ENCODE measurements at regions not wholly inside any gene's neighbourhood (a gene's known extent, or its start where the extent isn't known, plus 50 kb on each side); places are given as distances from the start of the nearest gene placed in this dataset.

GRCh38 chr1:194950584-194950983 lies 1657.7 kb downstream of the KCNT2 start:
- no peak overlapping the region for H3K27ac Mint-ChIP-seq
- no peaks in the 10 kb centered on the region for H3K27me3 Mint-ChIP-seq (ENCODE audit: low read depth)
- DNase-seq (ENCODE audit: low spot score) = no peak
- H3K36me3 Mint-ChIP-seq (ENCODE audit: low read depth) = no peaks in the 10 kb centered on the region
- H3K4me1 Mint-ChIP-seq (ENCODE audit: low read depth) = no peaks in the 10 kb centered on the region
- no peaks in the 10 kb centered on the region for H3K9me3 Mint-ChIP-seq
- H3K4me3 Mint-ChIP-seq = no peak overlapping the region

GRCh38 chr1:194940336-194941030 lies 1667.8 kb downstream of the KCNT2 start:
- H3K27ac Mint-ChIP-seq = no peak overlapping the region
- H3K4me3 Mint-ChIP-seq = no peak overlapping the region
- no peaks in the 10 kb centered on the region for H3K4me1 Mint-ChIP-seq (ENCODE audit: low read depth)
- no peaks in the 10 kb centered on the region for H3K27me3 Mint-ChIP-seq (ENCODE audit: low read depth)
- no peaks in the 10 kb centered on the region for H3K9me3 Mint-ChIP-seq
- H3K36me3 Mint-ChIP-seq (ENCODE audit: low read depth) = no peaks in the 10 kb centered on the region
- no peak for DNase-seq (ENCODE audit: low spot score)

GRCh38 chr1:194935864-194936263 lies 1672.4 kb downstream of the KCNT2 start:
- H3K27ac Mint-ChIP-seq = no peak overlapping the region
- H3K36me3 Mint-ChIP-seq (ENCODE audit: low read depth) = no peaks in the 10 kb centered on the region
- H3K4me1 Mint-ChIP-seq (ENCODE audit: low read depth) = no peaks in the 10 kb centered on the region
- H3K4me3 Mint-ChIP-seq = no peak overlapping the region
- H3K9me3 Mint-ChIP-seq = no peaks in the 10 kb centered on the region
- no peak for DNase-seq (ENCODE audit: low spot score)
- H3K27me3 Mint-ChIP-seq (ENCODE audit: low read depth) = no peaks in the 10 kb centered on the region

DNA sequence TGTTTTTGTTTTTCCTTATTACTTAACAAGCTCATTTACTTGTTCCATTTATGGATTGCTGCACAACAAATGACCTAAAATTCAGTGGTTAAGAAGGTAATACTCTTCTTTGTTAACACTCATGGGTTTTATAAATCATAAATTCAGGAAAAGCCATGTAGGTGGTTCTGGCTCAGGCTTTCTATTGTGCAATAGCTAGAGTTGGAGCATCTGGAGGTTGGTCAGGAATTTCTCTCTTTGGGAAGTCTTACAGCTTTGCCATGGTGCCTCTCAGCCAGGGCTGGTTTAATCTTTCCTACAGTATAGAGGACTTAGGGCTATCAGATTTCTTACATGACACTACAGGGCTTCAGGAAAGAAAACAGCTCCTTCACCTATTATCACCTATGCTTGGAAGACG lies 1677.1 kb downstream of the KCNT2 start:
- H3K4me3 Mint-ChIP-seq = no peak overlapping the region
- no peak overlapping the region for H3K27ac Mint-ChIP-seq
- no peaks in the 10 kb centered on the region for H3K9me3 Mint-ChIP-seq
- no peaks in the 10 kb centered on the region for H3K36me3 Mint-ChIP-seq (ENCODE audit: low read depth)
- no peaks in the 10 kb centered on the region for H3K27me3 Mint-ChIP-seq (ENCODE audit: low read depth)
- no peaks in the 10 kb centered on the region for H3K4me1 Mint-ChIP-seq (ENCODE audit: low read depth)
- DNase-seq (ENCODE audit: low spot score) = no peak

- H3K9me3 Mint-ChIP-seq = no peaks in the 10 kb centered on the region
- H3K4me1 Mint-ChIP-seq (ENCODE audit: low read depth) = no peaks in the 10 kb centered on the region
- DNase-seq (ENCODE audit: low spot score) = no peak
- no peak overlapping the region for H3K4me3 Mint-ChIP-seq
- H3K27ac Mint-ChIP-seq = no peak overlapping the region
- H3K27me3 Mint-ChIP-seq (ENCODE audit: low read depth) = no peaks in the 10 kb centered on the region
- H3K36me3 Mint-ChIP-seq (ENCODE audit: low read depth) = no peaks in the 10 kb centered on the region
Observed at GRCh38 chr1:194930132-194930531, 1678.1 kb downstream of the KCNT2 start.

GRCh38 chr1:194929357-194929756 lies 1678.9 kb downstream of the KCNT2 start:
- H3K9me3 Mint-ChIP-seq = no peaks in the 10 kb centered on the region

GRCh38 chr1:194919146-194919545 lies 1689.1 kb downstream of the KCNT2 start:
- H3K9me3 Mint-ChIP-seq = no peaks in the 10 kb centered on the region
- no peak overlapping the region for H3K4me3 Mint-ChIP-seq
- H3K4me1 Mint-ChIP-seq (ENCODE audit: low read depth) = no peaks in the 10 kb centered on the region
- no peak overlapping the region for H3K27ac Mint-ChIP-seq
- no peaks in the 10 kb centered on the region for H3K27me3 Mint-ChIP-seq (ENCODE audit: low read depth)
- no peak for DNase-seq (ENCODE audit: low spot score)
- H3K36me3 Mint-ChIP-seq (ENCODE audit: low read depth) = no peaks in the 10 kb centered on the region

More at GRCh38 chr1:194929357-194929756, 1678.9 kb downstream of the KCNT2 start:
- Mint-ChIP-seq H3K27ac (no peak overlapping the region), H3K4me3 (no peak overlapping the region), H3K36me3 (ENCODE audit: low read depth) (no peaks in the 10 kb centered on the region), H3K4me1 (ENCODE audit: low read depth) (no peaks in the 10 kb centered on the region), H3K27me3 (ENCODE audit: low read depth) (no peaks in the 10 kb centered on the region)
- DNase-seq (ENCODE audit: low spot score) = no peak

DNA sequence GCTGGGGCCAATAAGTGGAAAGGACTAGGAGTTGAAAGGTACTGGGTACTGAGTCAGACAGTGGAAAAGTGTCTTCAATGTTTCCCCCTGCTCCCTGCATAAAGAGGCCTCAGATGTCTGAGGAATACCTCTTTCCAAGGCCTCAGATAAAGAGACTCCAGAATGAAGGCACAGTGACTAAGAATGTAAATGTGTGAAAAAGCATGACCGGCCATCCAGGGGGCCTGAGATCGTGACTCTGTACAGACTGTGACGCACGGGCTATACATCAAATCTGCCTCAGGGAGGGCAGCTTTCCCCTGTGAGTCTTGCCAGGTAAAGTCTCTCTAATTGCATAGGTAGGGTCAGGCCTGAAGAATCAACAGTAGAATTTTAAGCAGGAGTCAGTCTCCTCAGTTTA lies 1690.5 kb downstream of the KCNT2 start:
- Mint-ChIP-seq H3K36me3 (ENCODE audit: low read depth) (no peaks in the 10 kb centered on the region), H3K27ac (no peak overlapping the region), H3K9me3 (no peaks in the 10 kb centered on the region), H3K4me1 (ENCODE audit: low read depth) (no peaks in the 10 kb centered on the region), H3K4me3 (no peak overlapping the region), H3K27me3 (ENCODE audit: low read depth) (no peaks in the 10 kb centered on the region)
- no peak for DNase-seq (ENCODE audit: low spot score)

DNA sequence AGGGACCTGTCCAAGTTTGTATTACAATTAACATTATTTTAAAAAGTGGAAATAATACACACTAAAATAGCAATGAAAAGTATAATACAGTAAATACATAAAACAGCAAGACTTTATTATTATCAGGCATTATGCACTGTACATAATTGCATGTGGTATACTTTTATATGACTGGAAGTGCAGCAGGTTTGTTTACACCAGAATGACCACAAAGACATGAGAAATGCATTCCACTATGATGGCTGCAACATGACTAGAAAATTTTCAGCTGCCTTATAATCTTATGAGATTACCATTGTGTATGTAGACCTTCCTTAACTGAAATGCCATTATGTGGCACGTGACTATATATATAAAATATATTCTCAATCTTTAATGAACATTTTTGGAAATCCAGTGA lies 1699.6 kb downstream of the KCNT2 start:
- Mint-ChIP-seq H3K4me1 (ENCODE audit: low read depth) (no peaks in the 10 kb centered on the region), H3K4me3 (no peak overlapping the region), H3K27me3 (ENCODE audit: low read depth) (no peaks in the 10 kb centered on the region), H3K36me3 (ENCODE audit: low read depth) (no peaks in the 10 kb centered on the region), H3K9me3 (no peaks in the 10 kb centered on the region), H3K27ac (no peak overlapping the region)
- no peak for DNase-seq (ENCODE audit: low spot score)

- no peaks in the 10 kb centered on the region for H3K4me1 Mint-ChIP-seq (ENCODE audit: low read depth)
- H3K4me3 Mint-ChIP-seq = no peak overlapping the region
Observed at GRCh38 chr1:194903524-194903923, 1704.7 kb downstream of the KCNT2 start.

GRCh38 chr1:194889310-194889709 lies 1702.9 kb upstream of the B3GALT2 start:
- H3K9me3 Mint-ChIP-seq = peaks cover 9% of the 10 kb centered on the region
- H3K4me3 Mint-ChIP-seq = no peak overlapping the region
- no peak for DNase-seq (ENCODE audit: low spot score)
- no peaks in the 10 kb centered on the region for H3K27me3 Mint-ChIP-seq (ENCODE audit: low read depth)
- no peak overlapping the region for H3K27ac Mint-ChIP-seq
- no peaks in the 10 kb centered on the region for H3K4me1 Mint-ChIP-seq (ENCODE audit: low read depth)
- H3K36me3 Mint-ChIP-seq (ENCODE audit: low read depth) = no peaks in the 10 kb centered on the region

More at GRCh38 chr1:194903524-194903923, 1704.7 kb downstream of the KCNT2 start:
- Mint-ChIP-seq H3K9me3 (no peaks in the 10 kb centered on the region), H3K27me3 (ENCODE audit: low read depth) (no peaks in the 10 kb centered on the region), H3K27ac (no peak overlapping the region), H3K36me3 (ENCODE audit: low read depth) (no peaks in the 10 kb centered on the region)
- no peak for DNase-seq (ENCODE audit: low spot score)

DNA sequence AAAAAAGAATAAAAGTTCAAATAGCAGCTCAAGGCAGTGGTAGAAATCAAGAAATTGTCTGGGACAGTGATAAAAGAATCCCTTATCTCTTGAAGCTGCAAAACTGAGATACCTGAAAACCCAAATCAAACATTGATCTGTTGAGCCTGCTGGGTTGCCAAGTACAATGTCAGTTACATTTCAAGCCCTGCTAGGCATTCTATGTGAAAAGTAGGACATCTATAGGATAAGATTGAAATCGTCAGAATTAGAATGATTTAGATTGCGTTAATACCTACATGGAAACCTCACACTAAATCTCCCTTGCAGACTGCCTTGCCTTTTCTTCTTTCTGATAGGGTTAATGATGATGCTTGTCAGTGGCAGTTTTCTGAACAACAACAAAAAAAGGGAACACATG lies 1684.4 kb upstream of the B3GALT2 start:
- no peak for DNase-seq (ENCODE audit: low spot score)
- Mint-ChIP-seq H3K9me3 (no peaks in the 10 kb centered on the region), H3K4me1 (ENCODE audit: low read depth) (no peaks in the 10 kb centered on the region), H3K27ac (no peak overlapping the region), H3K36me3 (ENCODE audit: low read depth) (no peaks in the 10 kb centered on the region), H3K4me3 (no peak overlapping the region), H3K27me3 (ENCODE audit: low read depth) (no peaks in the 10 kb centered on the region)

DNA sequence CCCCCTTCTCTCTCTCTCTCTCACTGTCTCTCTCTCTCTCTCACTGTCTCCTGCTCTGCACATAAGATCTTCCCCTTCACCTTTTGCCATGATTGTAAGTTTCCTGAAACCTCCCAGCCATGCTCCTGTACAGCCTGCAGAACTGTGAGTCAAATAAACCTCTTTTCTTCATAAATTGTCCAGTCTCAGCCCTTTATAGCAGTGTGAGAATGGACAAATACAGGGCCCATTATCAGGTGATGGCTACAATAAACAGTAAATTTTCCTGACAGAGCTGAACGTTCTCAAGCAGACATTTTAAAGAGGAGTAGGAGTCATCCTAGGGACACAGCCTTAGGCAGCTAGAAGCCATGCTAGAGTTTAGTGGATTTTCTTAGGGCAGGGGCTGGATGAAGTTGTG lies 1679.7 kb upstream of the B3GALT2 start:
- Mint-ChIP-seq H3K27ac (no peak overlapping the region), H3K4me1 (ENCODE audit: low read depth) (no peaks in the 10 kb centered on the region), H3K27me3 (ENCODE audit: low read depth) (no peaks in the 10 kb centered on the region), H3K36me3 (ENCODE audit: low read depth) (no peaks in the 10 kb centered on the region), H3K9me3 (peaks cover 3% of the 10 kb centered on the region), H3K4me3 (no peak overlapping the region)
- DNase-seq (ENCODE audit: low spot score) = no peak

DNA sequence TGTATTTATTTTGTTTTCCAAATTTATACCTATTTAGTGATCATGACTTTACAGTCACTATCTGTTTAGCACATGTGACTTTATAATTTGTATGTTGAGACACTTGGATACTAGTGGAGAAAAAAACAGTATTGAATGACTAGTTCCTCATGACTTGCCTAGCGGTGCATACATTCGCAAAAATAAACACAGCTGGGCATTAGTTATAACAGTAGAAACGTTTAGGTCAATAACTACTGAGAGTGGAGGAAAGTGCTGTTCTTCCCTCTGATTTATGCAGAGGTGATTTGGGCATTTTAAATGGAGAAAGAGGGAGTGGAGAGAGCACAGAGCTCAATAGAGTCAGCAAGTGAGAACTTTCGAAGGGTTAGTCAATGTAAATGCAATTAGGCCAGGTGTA lies 1679.0 kb upstream of the B3GALT2 start:
- Mint-ChIP-seq H3K27me3 (ENCODE audit: low read depth) (no peaks in the 10 kb centered on the region), H3K4me3 (no peak overlapping the region), H3K36me3 (ENCODE audit: low read depth) (no peaks in the 10 kb centered on the region), H3K9me3 (peaks cover 3% of the 10 kb centered on the region), H3K4me1 (ENCODE audit: low read depth) (no peaks in the 10 kb centered on the region), H3K27ac (no peak overlapping the region)
- no peak for DNase-seq (ENCODE audit: low spot score)

DNA sequence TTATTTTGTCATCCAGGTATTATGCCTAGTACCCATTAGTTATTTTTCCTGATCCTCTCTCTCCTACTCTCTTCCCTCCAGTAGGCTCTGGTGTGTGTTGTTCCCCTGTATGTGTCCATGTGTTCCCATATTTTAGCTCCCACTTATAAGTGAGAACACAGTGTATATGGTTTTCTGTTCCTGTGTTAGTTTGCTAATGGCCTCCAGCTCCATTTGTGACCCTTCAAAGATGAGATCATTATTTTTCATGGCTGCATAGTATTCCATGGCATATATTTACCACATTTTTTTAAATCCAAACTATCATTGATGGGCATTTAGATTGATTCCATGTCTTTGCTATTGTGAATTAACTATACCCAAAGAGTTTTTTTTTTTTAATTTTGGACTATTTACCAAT lies 1675.7 kb upstream of the B3GALT2 start:
- Mint-ChIP-seq H3K27me3 (ENCODE audit: low read depth) (no peaks in the 10 kb centered on the region), H3K27ac (no peak overlapping the region), H3K9me3 (peaks cover 3% of the 10 kb centered on the region), H3K36me3 (ENCODE audit: low read depth) (no peaks in the 10 kb centered on the region), H3K4me3 (no peak overlapping the region), H3K4me1 (ENCODE audit: low read depth) (no peaks in the 10 kb centered on the region)
- DNase-seq (ENCODE audit: low spot score) = no peak
